NCI-H510A treated with DMSO at 0.1 percent for 48 hours (cell line): ENCODE measurements at regions not wholly inside any gene's neighbourhood (a gene's known extent, or its start where the extent isn't known, plus 50 kb on each side); places are given as distances from the start of the nearest gene placed in this dataset.
"Not testable (repeated sequence)": the region's sequence is repeated elsewhere in the genome, so short reads cannot be mapped to it uniquely, and the experiment has no call there.

Source experiments
- DNase-seq: peaks from one replicate; lab custom pipeline; 2025; lab: John Stamatoyannopoulos, UW

- DNase-seq = no peak
These were observed 164.6 kb upstream of the PPP1R3A start for GRCh38 chr7:114083166-114084001.

- no peak for DNase-seq
These were observed 163.9 kb upstream of the PPP1R3A start for GRCh38 chr7:114082642-114083165.

- peak; percentile 41 for DNase-seq
These were observed 163.0 kb upstream of the PPP1R3A start for GRCh38 chr7:114081606-114082425.

- not testable (repeated sequence) for DNase-seq
These were observed 158.3 kb upstream of the PPP1R3A start for GRCh38 chr7:114077158-114077524.

- not testable (repeated sequence) for DNase-seq
These were observed 157.8 kb upstream of the PPP1R3A start for GRCh38 chr7:114076392-114077157.

- DNase-seq = no peak
These were observed 154.9 kb upstream of the PPP1R3A start for GRCh38 chr7:114073701-114074100.

- DNase-seq = no peak
These were observed 151.4 kb upstream of the PPP1R3A start for GRCh38 chr7:114070246-114070645.

- DNase-seq = no peak
These were observed 144.0 kb upstream of the PPP1R3A start for GRCh38 chr7:114062810-114063209.

GRCh38 chr7:114051871-114052331, 133.1 kb upstream of the PPP1R3A start:
- DNase-seq = no peak

GRCh38 chr7:114050571-114050970, 131.8 kb upstream of the PPP1R3A start:
- DNase-seq = no peak

GRCh38 chr7:114048386-114049235, 129.8 kb upstream of the PPP1R3A start:
- no peak for DNase-seq

- DNase-seq = no peak
These were observed 129.1 kb upstream of the PPP1R3A start for GRCh38 chr7:114047889-114048288.

- DNase-seq = no peak
These were observed 114.7 kb upstream of the PPP1R3A start for GRCh38 chr7:114033475-114033874.

- DNase-seq = peak; percentile 41
These were observed 107.8 kb upstream of the PPP1R3A start for GRCh38 chr7:114026486-114027089.

- no peak for DNase-seq
These were observed 102.3 kb upstream of the PPP1R3A start for GRCh38 chr7:114021135-114021534.

GRCh38 chr7:114008696-114009095, 89.9 kb upstream of the PPP1R3A start:
- no peak for DNase-seq

- DNase-seq = no peak
These were observed 88.6 kb upstream of the PPP1R3A start for GRCh38 chr7:114007386-114007785.

- DNase-seq = no peak
These were observed 80.1 kb upstream of the PPP1R3A start for GRCh38 chr7:113998934-113999333.

- no peak for DNase-seq
These were observed 77.6 kb upstream of the PPP1R3A start for GRCh38 chr7:113996405-113996804.

GRCh38 chr7:113986216-113986615, 67.4 kb upstream of the PPP1R3A start:
- DNase-seq = no peak

- DNase-seq = no peak
These were observed 57.7 kb upstream of the PPP1R3A start for GRCh38 chr7:113976508-113976907.
